PC-3 (cell line): ENCODE measurements at regions not wholly inside any gene's neighbourhood (a gene's known extent, or its start where the extent isn't known, plus 50 kb on each side); places are given as distances from the start of the nearest gene placed in this dataset.

Experiments used
- ATAC-seq: fragments of 200-7000 bp; cut with Tn5 transposase; 2 replicates; pipeline ENCODE4 v1.9.1; 2020; ENCODE audit warnings: mild to moderate bottlenecking, moderate library complexity
- BruUV-seq: library from RNA; stranded (reverse); fragments of 400-500 nt; replicated peaks from 2 replicates; lab custom pipeline; 2021; lab: Mats Ljungman, UMichigan
- CTCF ChIA-PET: fragments of 300-600 bp; sonication (Branson Sonifier 250); formaldehyde crosslinking; loops from one replicate; lab custom pipeline; 2022; ENCODE audit warnings: antibody characterized with exemption; lab: Charles Lee
- POLR2A ChIA-PET: fragments of 300-600 bp; sonication (Branson Sonifier 250); formaldehyde crosslinking; loops from one replicate; lab custom pipeline; 2022; ENCODE audit warnings: antibody characterized with exemption; ENCODE audit not compliant: unreplicated experiment; lab: Charles Lee
- DNase-seq: peaks from one replicate; pipeline ENCODE4 v3.0.0-alpha.2; 2015
- H2AFZ ChIP-seq: fragments of 300-600 bp; sonication (generic); 2 replicates; pipeline ENCODE4 v1.6.0; 2016; ENCODE audit warnings: antibody characterized with exemption, low read length
- H3F3A ChIP-seq: fragments of 300-600 bp; sonication (generic); one replicate; pipeline ENCODE4 v1.6.0; 2017; ENCODE audit warnings: antibody characterized with exemption, low read length, control low read depth, mild to moderate bottlenecking; ENCODE audit not compliant: unreplicated experiment
- H3K27ac ChIP-seq: fragments of 300-600 bp; sonication (generic); 2 replicates; pipeline ENCODE4 v1.5.1; 2016; ENCODE audit warnings: mild to moderate bottlenecking, low read length
- H3K27me3 ChIP-seq: fragments of 300-600 bp; sonication (generic); 2 replicates; pipeline ENCODE4 v1.6.1; 2016; ENCODE audit warnings: low read length, mixed read lengths
- H3K36me3 ChIP-seq: fragments of 300-600 bp; sonication (generic); 2 replicates; pipeline ENCODE4 v1.6.1; 2016; ENCODE audit warnings: low read depth, mixed run types, low read length, mixed read lengths
- H3K4me1 ChIP-seq: fragments of 300-600 bp; sonication (generic); 2 replicates; pipeline ENCODE4 v1.5.1; 2016; ENCODE audit warnings: low read length; ENCODE audit not compliant: insufficient read depth
- H3K4me2 ChIP-seq: fragments of 300-600 bp; sonication (generic); 2 replicates; pipeline ENCODE4 v1.6.0; 2016; ENCODE audit warnings: low read length
- H3K4me3 ChIP-seq: fragments of 300-600 bp; sonication (generic); 2 replicates; pipeline ENCODE4 v1.5.1; 2016; ENCODE audit warnings: mild to moderate bottlenecking, low read length, mixed read lengths
- H3K79me2 ChIP-seq: fragments of 300-600 bp; sonication (generic); 2 replicates; pipeline ENCODE4 v1.6.1; 2017; ENCODE audit warnings: low read length, mixed read lengths
- H3K9ac ChIP-seq: fragments of 300-600 bp; sonication (generic); 2 replicates; pipeline ENCODE4 v1.6.0; 2016; ENCODE audit warnings: mild to moderate bottlenecking, low read length
- H3K9me2 ChIP-seq: fragments of 300-600 bp; sonication (generic); replicated peaks from 2 replicates; pipeline ENCODE4 v1.6.1; 2016; ENCODE audit warnings: mixed run types, low read length, mixed read lengths
- H3K9me3 ChIP-seq: fragments of 300-600 bp; sonication (generic); 2 replicates; pipeline ENCODE4 v1.6.1; 2016; ENCODE audit warnings: low read length, mixed read lengths
- H4K20me1 ChIP-seq: fragments of 300-600 bp; sonication (generic); 2 replicates; pipeline ENCODE4 v1.6.1; 2016; ENCODE audit warnings: low read length, mixed read lengths
- EZH2 ChIP-seq: fragments of 300-600 bp; sonication (generic); IDR thresholded peaks from one replicate; pipeline ENCODE4 v1.6.1; 2017; ENCODE audit warnings: antibody characterized with exemption, mild to moderate bottlenecking, low read length; ENCODE audit not compliant: unreplicated experiment
- EZH2phosphoT487 ChIP-seq: fragments of 300-600 bp; sonication (generic); IDR thresholded peaks from 2 replicates; pipeline ENCODE4 v1.6.1; 2018; ENCODE audit warnings: mild to moderate bottlenecking, antibody characterized with exemption, low read length, borderline replicate concordance
- intact Hi-C: fragments of 100-400 bp; cut with micrococcal nuclease; formaldehyde crosslinking; loops from 2 replicates; pipeline ENCODE4 v1.9.0; 2023
- TF ChIP-seq, protein P1 (sequence below): fragments of 300-600 bp; sonication (generic); conservative IDR thresholded peaks from 2 replicates; pipeline ENCODE4 v1.5.1; 2017; ENCODE audit warnings: antibody characterized with exemption, low read depth, mild to moderate bottlenecking, low read length

DNA sequence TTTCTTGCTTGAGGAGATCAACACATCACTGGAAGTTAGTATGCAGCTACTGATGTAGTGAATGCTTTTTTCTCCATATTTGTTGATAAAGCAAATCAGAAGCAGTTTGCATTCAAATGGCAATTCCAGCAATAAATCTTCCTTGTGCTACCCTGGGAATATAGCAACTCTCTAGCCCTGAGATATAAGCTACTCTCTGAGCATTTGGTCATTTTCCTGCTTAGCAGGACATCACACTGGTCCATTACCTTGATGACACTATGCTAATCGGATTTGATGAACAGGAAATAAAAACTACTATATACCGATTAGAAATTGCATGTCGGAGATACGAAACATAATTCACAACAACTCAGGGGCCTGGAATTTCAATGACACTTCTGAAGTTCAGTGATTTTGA is 152.7 kb downstream of the CBLN2 start:
- TF ChIP-seq, protein P1, sequence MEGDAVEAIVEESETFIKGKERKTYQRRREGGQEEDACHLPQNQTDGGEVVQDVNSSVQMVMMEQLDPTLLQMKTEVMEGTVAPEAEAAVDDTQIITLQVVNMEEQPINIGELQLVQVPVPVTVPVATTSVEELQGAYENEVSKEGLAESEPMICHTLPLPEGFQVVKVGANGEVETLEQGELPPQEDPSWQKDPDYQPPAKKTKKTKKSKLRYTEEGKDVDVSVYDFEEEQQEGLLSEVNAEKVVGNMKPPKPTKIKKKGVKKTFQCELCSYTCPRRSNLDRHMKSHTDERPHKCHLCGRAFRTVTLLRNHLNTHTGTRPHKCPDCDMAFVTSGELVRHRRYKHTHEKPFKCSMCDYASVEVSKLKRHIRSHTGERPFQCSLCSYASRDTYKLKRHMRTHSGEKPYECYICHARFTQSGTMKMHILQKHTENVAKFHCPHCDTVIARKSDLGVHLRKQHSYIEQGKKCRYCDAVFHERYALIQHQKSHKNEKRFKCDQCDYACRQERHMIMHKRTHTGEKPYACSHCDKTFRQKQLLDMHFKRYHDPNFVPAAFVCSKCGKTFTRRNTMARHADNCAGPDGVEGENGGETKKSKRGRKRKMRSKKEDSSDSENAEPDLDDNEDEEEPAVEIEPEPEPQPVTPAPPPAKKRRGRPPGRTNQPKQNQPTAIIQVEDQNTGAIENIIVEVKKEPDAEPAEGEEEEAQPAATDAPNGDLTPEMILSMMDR: no peak
- no peak for TF ChIP-seq EZH2
- no peak for TF ChIP-seq EZH2phosphoT487

DNA sequence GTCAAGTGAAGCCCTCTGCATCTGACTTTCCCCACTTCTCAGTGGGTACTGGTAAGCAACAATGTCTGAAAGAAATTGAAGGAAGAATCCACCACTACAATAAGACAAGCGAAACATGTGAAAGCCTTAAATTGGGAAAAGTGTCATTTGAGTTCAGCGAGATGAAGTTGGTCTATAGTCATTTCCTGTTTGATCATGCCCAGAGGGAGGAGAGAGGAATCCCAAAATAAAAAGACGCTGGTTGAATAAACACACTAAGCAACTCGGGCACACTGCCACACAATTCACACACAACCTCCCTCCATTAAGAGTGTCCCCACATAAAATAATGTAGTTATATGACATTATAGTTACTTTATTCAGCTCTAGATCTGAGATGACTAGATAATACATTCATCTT is 166.1 kb downstream of the CBLN2 start:
- Histone ChIP-seq H3K36me3 (no peaks in the 10 kb centered on the region), H3K4me3 (no peak overlapping the region), H3K9me2 (no peaks in the 10 kb centered on the region), H2AFZ (no peak overlapping the region), H3K4me2 (no peak overlapping the region), H3K79me2 (no peaks in the 10 kb centered on the region), H3K9ac (no peak overlapping the region), H3K27me3 (no peaks in the 10 kb centered on the region), H3K27ac (no peak overlapping the region), H3F3A (no peaks in the 10 kb centered on the region), H3K9me3 (no peaks in the 10 kb centered on the region), H3K4me1 (no peaks in the 10 kb centered on the region), H4K20me1 (no peaks in the 10 kb centered on the region)
- TF ChIP-seq, protein P1: no peak
- DNase-seq: no peak
- intact Hi-C loops: no loop called here
- ChIA-PET POLR2A (interaction anchor here (0.7 kb wide), 1 partner anchor 89 kb away, joined by 8 read pairs; no protein-coding TSS in a partner anchor), CTCF (no interaction called here)
- no peak; the same call in 1 of the 2 replicates for ATAC-seq
- no TSS peak for BruUV-seq

More for the DNA sequence above, 152.7 kb downstream of the CBLN2 start:
- no peaks in the 10 kb centered on the region for H3F3A ChIP-seq
- no peaks in the 10 kb centered on the region for H3K4me1 ChIP-seq
- CTCF ChIA-PET: no interaction called here
- no peak overlapping the region for H3K9ac ChIP-seq
- no TSS peak for BruUV-seq
- H3K27ac ChIP-seq: no peak overlapping the region
- no peak for DNase-seq
- no peaks in the 10 kb centered on the region for H3K36me3 ChIP-seq
- H3K27me3 ChIP-seq: no peaks in the 10 kb centered on the region
- no peaks in the 10 kb centered on the region for H3K9me2 ChIP-seq
- no peak overlapping the region for H3K4me2 ChIP-seq
- H2AFZ ChIP-seq: no peak overlapping the region
- POLR2A ChIA-PET: no interaction called here
- no peaks in the 10 kb centered on the region for H3K9me3 ChIP-seq
- no peak for ATAC-seq
- intact Hi-C loops: no loop called here
- H3K4me3 ChIP-seq: no peak overlapping the region
- no peaks in the 10 kb centered on the region for H4K20me1 ChIP-seq
- no peaks in the 10 kb centered on the region for H3K79me2 ChIP-seq

DNA sequence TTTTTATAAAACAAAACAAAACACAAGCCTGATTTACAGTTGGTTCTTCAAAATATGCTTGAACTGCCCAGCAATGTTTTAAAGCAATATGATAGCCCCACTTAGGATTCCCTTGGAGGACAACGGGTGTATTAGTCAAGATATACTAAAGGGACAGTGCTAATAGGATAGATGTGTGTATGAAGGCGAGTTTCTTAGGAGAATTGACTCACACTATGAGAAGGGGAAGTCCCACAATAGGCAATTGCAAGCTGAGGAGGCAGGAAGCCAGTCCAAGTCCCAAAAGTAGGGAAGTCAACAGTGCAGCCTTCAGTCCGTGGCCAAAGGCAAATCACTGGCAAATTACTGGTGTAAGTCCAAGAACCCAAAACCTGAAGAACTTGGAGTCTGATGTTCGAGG is 167.9 kb downstream of the CBLN2 start:
- H2AFZ ChIP-seq: no peak overlapping the region
- H4K20me1 ChIP-seq: no peaks in the 10 kb centered on the region
- no peak for ATAC-seq
- H3K9me3 ChIP-seq: no peaks in the 10 kb centered on the region
- intact Hi-C loops: no loop called here
- no peaks in the 10 kb centered on the region for H3K4me1 ChIP-seq
- H3K4me2 ChIP-seq: no peak overlapping the region
- H3K27me3 ChIP-seq: no peaks in the 10 kb centered on the region
- no peaks in the 10 kb centered on the region for H3K36me3 ChIP-seq
- no peaks in the 10 kb centered on the region for H3K9me2 ChIP-seq
- TF ChIP-seq EZH2phosphoT487 (no peak), EZH2 (no peak)
- TF ChIP-seq, protein P1: no peak
- CTCF ChIA-PET: no interaction called here
- H3K9ac ChIP-seq: no peak overlapping the region
- no peaks in the 10 kb centered on the region for H3K79me2 ChIP-seq
- BruUV-seq: no TSS peak
- POLR2A ChIA-PET: no interaction called here
- H3K27ac ChIP-seq: no peak overlapping the region
- no peak for DNase-seq
- no peaks in the 10 kb centered on the region for H3F3A ChIP-seq
- no peak overlapping the region for H3K4me3 ChIP-seq
